ENCODE measurements at regions not wholly inside any gene's neighbourhood (a gene's known extent, or its start where the extent isn't known, plus 50 kb on each side); places are given as distances from the start of the nearest gene placed in this dataset.

DNA sequence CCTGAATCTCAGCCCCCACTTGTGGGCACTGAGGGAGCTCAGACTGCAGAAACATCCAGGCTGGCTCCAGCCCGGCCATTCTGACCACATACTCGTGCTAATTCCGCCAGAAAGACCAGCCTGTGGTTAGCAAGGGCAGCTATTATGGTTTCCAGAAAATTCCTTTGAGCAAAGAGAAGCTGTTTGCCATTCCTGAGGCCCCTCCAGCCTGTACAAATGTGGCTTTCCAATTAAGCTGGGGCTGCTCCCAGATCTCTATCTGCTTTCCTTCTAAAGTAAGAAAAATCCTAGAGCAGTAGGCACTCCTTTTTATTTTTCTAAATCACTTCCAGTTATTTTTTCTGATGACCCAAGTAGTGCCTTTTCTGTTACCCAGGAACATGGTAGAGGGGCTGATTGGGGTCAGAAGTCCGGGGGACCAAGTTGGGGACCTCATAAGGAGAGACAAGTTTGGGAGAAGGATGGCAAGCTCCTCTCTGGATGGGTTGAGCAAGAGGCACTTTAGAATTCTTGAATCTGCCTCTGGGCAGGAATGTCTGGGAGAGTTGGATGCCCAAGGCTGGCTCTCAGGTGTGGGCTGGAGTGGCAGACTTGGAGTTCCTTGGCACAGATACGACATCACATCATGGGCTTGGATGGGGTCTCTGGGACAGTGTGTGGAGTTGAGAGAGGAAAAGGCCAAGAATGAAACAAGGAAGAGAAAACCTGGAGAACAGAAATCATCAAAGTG lies 83.3 kb upstream of the TNRC6C start:
- Histone ChIP-seq H3K36me3 (no peaks in the 10 kb centered on the region), H3K4me3 (no peak overlapping the region), H3K27me3 (no peaks in the 10 kb centered on the region), H3K27ac (no peak overlapping the region), H3K4me1 (no peaks in the 10 kb centered on the region), H3K9me3 (no peaks in the 10 kb centered on the region)
- DNase-seq, result no peak
- no peak for TF ChIP-seq POLR2A (IDR thresholded peaks at IDR 0.05)
- TF ChIP-seq, protein P1, sequence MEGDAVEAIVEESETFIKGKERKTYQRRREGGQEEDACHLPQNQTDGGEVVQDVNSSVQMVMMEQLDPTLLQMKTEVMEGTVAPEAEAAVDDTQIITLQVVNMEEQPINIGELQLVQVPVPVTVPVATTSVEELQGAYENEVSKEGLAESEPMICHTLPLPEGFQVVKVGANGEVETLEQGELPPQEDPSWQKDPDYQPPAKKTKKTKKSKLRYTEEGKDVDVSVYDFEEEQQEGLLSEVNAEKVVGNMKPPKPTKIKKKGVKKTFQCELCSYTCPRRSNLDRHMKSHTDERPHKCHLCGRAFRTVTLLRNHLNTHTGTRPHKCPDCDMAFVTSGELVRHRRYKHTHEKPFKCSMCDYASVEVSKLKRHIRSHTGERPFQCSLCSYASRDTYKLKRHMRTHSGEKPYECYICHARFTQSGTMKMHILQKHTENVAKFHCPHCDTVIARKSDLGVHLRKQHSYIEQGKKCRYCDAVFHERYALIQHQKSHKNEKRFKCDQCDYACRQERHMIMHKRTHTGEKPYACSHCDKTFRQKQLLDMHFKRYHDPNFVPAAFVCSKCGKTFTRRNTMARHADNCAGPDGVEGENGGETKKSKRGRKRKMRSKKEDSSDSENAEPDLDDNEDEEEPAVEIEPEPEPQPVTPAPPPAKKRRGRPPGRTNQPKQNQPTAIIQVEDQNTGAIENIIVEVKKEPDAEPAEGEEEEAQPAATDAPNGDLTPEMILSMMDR (IDR thresholded peaks at IDR 0.05), result no peak
- intact Hi-C loops (cut with DNase I; ENCODE audit: low total_unique reads), result no loop called here

DNA sequence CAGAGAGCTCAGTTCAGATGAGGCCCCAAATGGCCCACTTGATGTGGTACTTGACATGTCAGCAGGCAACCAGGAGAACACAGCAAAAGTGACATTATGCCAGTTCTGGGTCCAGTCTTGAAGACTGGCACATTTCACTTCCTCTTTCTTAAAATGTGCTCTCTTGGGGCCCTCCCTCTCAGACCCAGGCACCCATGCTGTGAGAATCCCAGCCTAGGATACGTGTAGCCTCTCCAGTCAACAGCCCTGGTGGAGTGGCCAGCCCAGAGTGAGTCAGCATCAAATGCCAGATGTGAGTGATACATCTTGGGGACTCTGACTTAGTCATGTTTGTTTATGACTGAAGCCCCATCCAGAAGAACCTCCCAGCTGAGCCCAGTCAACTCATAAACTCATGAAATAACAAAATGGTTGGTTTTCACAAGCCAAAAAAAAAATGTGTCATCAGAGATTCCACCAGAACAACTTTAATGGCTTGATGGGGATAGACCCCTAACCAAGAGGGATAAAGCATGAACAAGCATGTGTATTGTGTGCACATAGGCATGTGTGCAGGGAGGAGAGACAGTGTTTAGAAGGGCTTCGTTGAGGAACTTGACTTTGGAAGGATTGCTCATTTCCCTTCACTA lies 82.5 kb upstream of the TNRC6C start:
- intact Hi-C loops (cut with DNase I; ENCODE audit: low total_unique reads), result no loop called here
- Histone ChIP-seq H3K36me3 (no peaks in the 10 kb centered on the region), H3K9me3 (no peaks in the 10 kb centered on the region), H3K4me1 (no peaks in the 10 kb centered on the region), H3K27ac (no peak overlapping the region), H3K27me3 (no peaks in the 10 kb centered on the region), H3K4me3 (no peak overlapping the region)
- TF ChIP-seq, protein P1 (IDR thresholded peaks at IDR 0.05), result no peak
- no peak for TF ChIP-seq POLR2A (IDR thresholded peaks at IDR 0.05)
- no peak for DNase-seq

DNA sequence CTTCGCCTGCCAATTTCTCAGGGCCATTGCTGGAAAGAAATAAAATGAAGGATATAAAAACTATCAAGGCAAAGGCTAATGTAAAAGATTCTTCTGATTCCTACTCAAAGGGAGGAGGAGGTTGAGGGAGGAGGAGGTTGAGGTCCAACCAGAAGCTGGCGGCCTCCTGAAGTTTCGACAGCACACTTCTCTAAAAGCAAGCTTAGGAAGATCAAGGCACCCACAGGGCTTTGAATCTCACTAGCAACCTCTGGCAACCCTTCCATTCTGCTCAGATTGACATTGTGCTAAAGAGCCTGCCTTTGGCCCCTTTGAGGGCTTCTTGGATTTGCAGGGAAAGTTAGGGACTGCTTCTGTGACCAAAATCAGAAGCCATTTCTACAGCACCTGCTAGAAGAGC lies 81.5 kb upstream of the TNRC6C start:
- Histone ChIP-seq H3K9me3 (no peaks in the 10 kb centered on the region), H3K36me3 (no peaks in the 10 kb centered on the region), H3K4me1 (peaks cover 0 to 3% of the 10 kb centered on the region in 2 donors), H3K27ac (no peak overlapping the region), H3K27me3 (no peaks in the 10 kb centered on the region), H3K4me3 (no peak overlapping the region)
- TF ChIP-seq POLR2A (IDR thresholded peaks at IDR 0.05), result no peak
- TF ChIP-seq, protein P1 (IDR thresholded peaks at IDR 0.05), result no peak
- no peak for DNase-seq
- intact Hi-C loops (cut with DNase I; ENCODE audit: low total_unique reads), result no loop called here

DNA sequence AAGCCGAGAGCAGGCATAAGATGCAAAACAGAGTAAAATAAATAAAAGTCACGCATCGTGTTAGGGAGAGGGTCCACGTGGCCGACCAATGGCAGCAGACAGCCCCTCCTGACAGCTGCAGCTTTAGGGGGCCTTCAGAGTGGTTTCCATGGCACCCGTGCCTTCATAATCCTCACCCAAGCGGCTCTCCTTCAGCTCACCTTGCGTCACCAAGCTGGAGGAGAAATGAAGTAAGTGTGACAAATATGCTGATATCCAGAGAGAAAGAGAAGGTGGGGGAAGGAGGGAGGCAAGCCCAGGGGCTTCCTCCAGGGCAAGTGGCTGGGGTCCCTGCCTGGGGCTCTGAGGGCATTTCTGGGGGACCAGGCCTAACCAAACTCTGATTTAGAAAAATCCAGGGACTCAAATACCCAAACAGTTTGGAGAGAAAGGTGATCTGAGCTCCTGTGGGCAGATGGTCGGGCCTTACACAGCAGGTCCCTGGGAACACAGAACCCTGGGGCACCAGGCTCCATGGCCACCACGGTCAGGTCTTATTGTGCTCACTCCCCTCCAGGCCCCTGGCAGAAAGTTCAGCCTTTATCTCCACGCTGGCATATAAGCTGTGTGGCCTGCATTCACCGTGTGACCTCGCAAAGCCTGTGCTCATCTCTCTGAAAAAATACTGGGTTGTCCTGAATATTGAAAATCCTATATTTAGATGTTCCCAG lies 80.7 kb upstream of the TNRC6C start:
- H3K4me1 ChIP-seq, result peaks cover 0 to 7% of the 10 kb centered on the region in 2 donors
- no peak overlapping the region for H3K4me3 ChIP-seq
- TF ChIP-seq, protein P1 (IDR thresholded peaks at IDR 0.05), result no peak
- TF ChIP-seq POLR2A (IDR thresholded peaks at IDR 0.05), result no peak
- no peaks in the 10 kb centered on the region for H3K36me3 ChIP-seq
- DNase-seq, result no peak
- intact Hi-C loops (cut with DNase I; ENCODE audit: low total_unique reads), result no loop called here
- no peaks in the 10 kb centered on the region for H3K27me3 ChIP-seq
- H3K27ac ChIP-seq, result no peak overlapping the region
- H3K9me3 ChIP-seq, result no peaks in the 10 kb centered on the region
